Stomach (tissue), 8 donors: ENCODE measurements at regions not wholly inside any gene's neighbourhood (a gene's known extent, or its start where the extent isn't known, plus 50 kb on each side); places are given as distances from the start of the nearest gene placed in this dataset.

Source experiments
- DNase-seq, 2 donors: peaks; one replicate each; pipeline versions ENCODE4 v3.0.0 to v3.0.0-alpha.2; 2013 to 2019
- H3K27ac ChIP-seq, 5 donors: fragments of 200-600 bp in 4 of 5; sonication (generic) in 4 of 5; one replicate each; pipeline ENCODE4 v1.5.1; 2013 to 2019; ENCODE audit warnings: mild to moderate bottlenecking in 1 of 5, moderate library complexity in 1 of 5
- H3K27me3 ChIP-seq, 3 donors: fragments of 200-600 bp; sonication (generic); one replicate each; pipeline ENCODE4 v1.5.1; 2017 to 2019; ENCODE audit warnings: mixed run types in 1 of 3
- H3K36me3 ChIP-seq, 4 donors: fragments of 200-600 bp; sonication (generic); 1 replicate in 3 of 4; 2 replicates in 1 of 4; pipeline ENCODE4 v1.5.1; 2016 to 2019
- H3K4me1 ChIP-seq, 4 donors: fragments of 200-600 bp; sonication (generic); one replicate each; pipeline ENCODE4 v1.5.1; 2016 to 2019
- H3K4me3 ChIP-seq, 4 donors: fragments of 200-600 bp; sonication (generic) in 3 of 4; one replicate each; pipeline ENCODE4 v1.5.1; 2016 to 2019; ENCODE audit warnings: mild to moderate bottlenecking in 1 of 4
- H3K9me3 ChIP-seq, 4 donors: fragments of 200-600 bp; sonication (generic); one replicate each; pipeline ENCODE4 v1.5.1; 2016 to 2019
- CTCF ChIP-seq, 7 experiments: fragments of 450-650 bp in 4 of 7; fragments of 200-600 bp in 3 of 7; sonication (generic) in 3 of 7; IDR thresholded peaks; one replicate each; pipeline ENCODE4 v1.5.1; 2016 to 2019; ENCODE audit warnings: antibody characterized with exemption in 7 of 7, control low read depth in 2 of 7, mild to moderate bottlenecking in 1 of 7
- EP300 ChIP-seq: sonication (generic); formaldehyde crosslinking; IDR thresholded peaks from one replicate; pipeline ENCODE4 v1.6.1; 2017; ENCODE audit warnings: antibody characterized with exemption
- POLR2A ChIP-seq, 4 donors: fragments of 450-650 bp; IDR thresholded peaks; one replicate each; pipeline ENCODE4 v1.6.1; 2016; ENCODE audit warnings: antibody characterized with exemption in 4 of 4, control low read depth in 2 of 4, mild to moderate bottlenecking in 1 of 4, moderate library complexity in 1 of 4
- POLR2AphosphoS5 ChIP-seq, 3 donors: sonication (generic); formaldehyde crosslinking; IDR thresholded peaks; one replicate each; pipeline ENCODE4 v1.6.1; 2016; ENCODE audit warnings: antibody characterized with exemption in 3 of 3
- WGBS, 5 donors: extraction: QIAGEN DNeasy Blood & Tissue Kit in 3 of 5; methylation state at CpG; one replicate each; pipeline versions ENCODE4 v1.1.5 to v1.1.7; 2013 to 2018; 5-methylcytosine and 5-hydroxymethylcytosine counted together
- intact Hi-C: fragments of 100-400 bp; cut with DNase I; formaldehyde crosslinking; loops from one replicate; pipeline ENCODE4 v1.15.1; 2023; ENCODE audit warnings: low total_unique reads
- donor health status: healthy with polysubstance abuse.
- donor health status: Bipolar disorder and iron deficiency.
- donor health status: healthy.

- no peak for DNase-seq
- Histone ChIP-seq H3K27ac (no peak overlapping the region), H3K4me3 (no peak overlapping the region), H3K36me3 (no peaks in the 10 kb centered on the region), H3K27me3 (peaks cover 0 to 62% (median 0%) of the 10 kb centered on the region in 3 donors), H3K4me1 (no peaks in the 10 kb centered on the region), H3K9me3 (no peaks in the 10 kb centered on the region)
- intact Hi-C loops = no loop called here
- TF ChIP-seq POLR2AphosphoS5 (IDR thresholded peaks at IDR 0.05) = no peak
- no peak for TF ChIP-seq POLR2A (IDR thresholded peaks at IDR 0.05)
- no peak for TF ChIP-seq EP300
- no peak for TF ChIP-seq CTCF (IDR thresholded peaks at IDR 0.05)
- 44 to 56% (median 50%) methylated on average over 7 to 10 of the region's 10 CpGs for WGBS, 5 donors
Observed at GRCh38 chr5:175816348-175816747, 55.0 kb upstream of the CPLX2 start.

GRCh38 chr5:175819090-175819425 lies 52.3 kb upstream of the CPLX2 start:
- Histone ChIP-seq H3K9me3 (no peaks in the 10 kb centered on the region), H3K4me1 (no peaks in the 10 kb centered on the region), H3K27me3 (peaks cover 0 to 81% (median 0%) of the 10 kb centered on the region in 3 donors), H3K27ac (no peak overlapping the region), H3K4me3 (no peak overlapping the region), H3K36me3 (no peaks in the 10 kb centered on the region)
- DNase-seq = no peak
- 88 to 94% (median 90%) methylated on average over 6 of the region's 6 CpGs for WGBS, 5 donors
- intact Hi-C loops = no loop called here
- TF ChIP-seq POLR2AphosphoS5 (IDR thresholded peaks at IDR 0.05) (no peak), CTCF (IDR thresholded peaks at IDR 0.05) (no peak), POLR2A (IDR thresholded peaks at IDR 0.05) (no peak), EP300 (no peak)

DNA sequence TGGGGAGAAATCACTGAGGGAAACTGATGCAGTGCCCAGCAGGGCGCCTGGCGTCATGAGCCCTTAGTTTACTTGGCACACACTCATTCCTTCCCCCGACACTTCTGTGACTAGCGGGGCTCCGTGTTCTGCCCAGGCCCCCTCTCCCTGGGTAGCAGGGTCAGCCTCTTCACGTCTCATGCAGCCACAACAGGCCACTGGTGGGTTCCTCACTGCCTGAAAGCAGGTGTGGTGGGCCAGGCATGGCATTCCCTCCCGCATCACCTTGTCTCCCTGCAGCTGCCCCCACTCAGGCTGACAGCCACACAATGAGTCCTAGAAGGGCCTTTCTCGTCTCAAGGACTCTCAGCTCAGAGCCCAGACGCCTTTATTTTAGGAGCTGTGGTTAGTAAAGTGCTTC lies 51.1 kb upstream of the CPLX2 start:
- DNase-seq = no peak
- Histone ChIP-seq H3K9me3 (no peaks in the 10 kb centered on the region), H3K4me1 (no peaks in the 10 kb centered on the region), H3K4me3 (no peak overlapping the region), H3K27me3 (peaks cover 0 to 81% (median 0%) of the 10 kb centered on the region in 3 donors), H3K36me3 (no peaks in the 10 kb centered on the region), H3K27ac (no peak overlapping the region)
- intact Hi-C loops = no loop called here
- TF ChIP-seq CTCF (IDR thresholded peaks at IDR 0.05) = no peak
- no peak for TF ChIP-seq POLR2AphosphoS5 (IDR thresholded peaks at IDR 0.05)
- no peak for TF ChIP-seq EP300
- TF ChIP-seq POLR2A (IDR thresholded peaks at IDR 0.05) = no peak
- 60 to 63% (median 61%) methylated on average over 8 to 9 of the region's 9 CpGs for WGBS, 5 donors
